ENCODE measurements at regions not wholly inside any gene's neighbourhood (a gene's known extent, or its start where the extent isn't known, plus 50 kb on each side); places are given as distances from the start of the nearest gene placed in this dataset.
"Not testable (repeated sequence)": the region's sequence is repeated elsewhere in the genome, so short reads cannot be mapped to it uniquely, and the experiment has no call there.

DNA sequence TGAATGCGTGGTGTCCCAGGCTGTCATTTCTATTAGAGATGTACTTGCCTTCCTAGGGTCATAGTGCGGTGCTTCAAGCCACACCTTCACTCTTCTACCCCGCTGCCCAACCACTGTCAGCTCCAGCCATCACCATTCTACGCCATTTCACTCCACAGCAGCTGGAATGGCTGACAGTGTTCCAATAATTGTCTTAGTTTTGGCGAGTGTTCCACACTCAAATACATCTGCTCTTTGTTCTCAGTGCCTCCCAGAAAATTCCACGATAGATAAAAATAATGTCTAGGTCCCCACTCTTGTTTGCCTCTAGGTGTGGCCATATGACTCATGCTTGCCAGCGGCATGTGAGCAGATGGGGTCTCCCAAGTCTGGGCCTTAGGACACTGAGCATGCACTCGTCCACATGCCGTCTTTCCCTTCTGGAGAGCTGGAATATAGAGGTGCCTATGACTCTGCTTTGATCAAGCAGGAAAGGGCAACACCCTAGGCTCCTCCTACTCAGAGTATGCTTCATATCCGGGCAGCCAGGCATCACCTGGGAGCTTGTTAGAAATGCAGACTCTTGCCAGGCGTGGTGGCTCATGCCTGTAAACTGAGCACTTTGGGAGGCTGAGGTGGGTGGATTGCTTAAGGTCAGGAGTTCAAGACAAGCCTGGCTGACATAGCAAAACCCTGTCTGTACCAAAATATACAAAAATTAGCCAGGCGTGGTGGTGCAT lies 163.0 kb downstream of the BRMS1L start:
- no peak for DNase-seq (ENCODE audit: low read depth)

DNA sequence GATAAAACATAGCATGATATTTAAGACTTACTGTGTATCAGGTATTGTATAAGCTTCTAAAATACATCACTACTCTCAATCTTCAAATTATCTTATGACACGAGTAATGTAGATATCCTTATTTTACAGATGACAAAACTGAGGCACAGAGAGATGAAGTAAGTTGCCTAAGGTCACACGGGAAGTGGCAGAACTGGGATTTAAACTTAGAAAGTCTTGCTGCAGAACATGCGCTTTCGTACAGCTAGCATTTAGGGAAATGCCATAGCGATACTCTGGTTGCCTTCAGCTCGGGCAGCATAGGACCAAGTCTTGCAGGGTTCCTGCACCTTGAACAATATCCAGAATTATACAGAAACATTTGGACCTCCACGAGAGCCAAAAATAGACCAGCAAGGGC lies 162.4 kb downstream of the BRMS1L start:
- no peak for DNase-seq (ENCODE audit: low read depth)

- no peak for DNase-seq (ENCODE audit: low read depth)
These were observed 161.6 kb downstream of the BRMS1L start for GRCh38 chr14:35987731-35988130.

DNA sequence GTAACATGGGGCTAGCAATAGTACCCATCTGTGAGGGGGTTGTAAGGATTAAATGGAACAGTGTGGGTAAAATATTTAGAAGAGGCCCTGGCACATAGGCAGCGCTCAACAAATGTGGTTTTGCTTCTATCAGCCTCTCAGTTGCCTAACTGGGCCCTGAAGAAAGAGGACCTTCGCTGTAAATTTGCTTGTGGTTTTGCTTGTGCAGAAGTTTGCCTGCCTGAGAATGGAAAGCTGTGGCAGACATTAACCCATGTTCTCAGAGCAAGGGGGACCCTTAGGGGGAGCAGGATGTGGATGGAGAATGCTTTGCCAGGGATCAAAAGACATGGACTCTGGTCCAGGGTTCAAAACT lies 160.1 kb downstream of the BRMS1L start:
- DNase-seq (ENCODE audit: low read depth): no peak

GRCh38 chr14:35985474-35986218 lies 159.5 kb downstream of the BRMS1L start:
- no peak for DNase-seq (ENCODE audit: low read depth)

DNA sequence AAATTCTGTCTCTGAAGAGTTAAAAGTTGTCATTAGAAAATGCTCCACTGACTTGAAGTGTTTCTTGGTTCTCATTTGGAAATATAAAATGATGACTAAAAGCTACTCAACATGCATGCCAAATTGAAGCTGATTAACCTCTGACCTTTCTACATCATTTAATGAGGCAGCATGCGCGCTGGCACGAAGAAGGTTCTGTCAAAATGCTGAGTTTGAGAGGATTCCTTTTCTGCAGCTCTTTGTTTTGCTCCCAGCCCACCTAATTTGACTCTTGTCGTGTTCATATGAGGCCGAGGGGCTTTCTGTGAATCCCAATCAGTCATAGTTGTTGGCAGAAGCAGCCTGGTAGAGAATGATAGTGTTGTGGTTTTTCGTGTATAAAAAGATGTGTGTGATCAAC lies 153.4 kb downstream of the BRMS1L start:
- no peak for DNase-seq (ENCODE audit: low read depth)

DNA sequence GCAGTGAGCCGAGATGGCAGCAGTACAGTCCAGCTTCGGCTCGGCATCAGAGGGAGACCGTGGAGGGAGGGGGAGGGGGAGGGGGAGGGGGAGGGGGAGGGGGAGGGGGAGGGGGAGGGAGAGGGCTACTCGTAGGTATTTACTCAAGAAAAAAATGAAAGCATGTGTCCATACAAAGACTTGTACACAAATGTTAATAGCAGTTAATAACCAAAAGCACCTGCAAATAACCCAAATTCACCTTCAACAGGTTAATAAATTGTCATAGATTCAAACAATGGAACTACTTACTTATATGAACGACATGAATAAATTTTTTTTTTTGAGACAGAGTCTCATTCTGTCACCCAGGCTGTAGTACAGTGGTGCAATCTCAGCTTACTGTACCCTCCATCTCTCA lies 152.4 kb downstream of the BRMS1L start:
- no peak for DNase-seq (ENCODE audit: low read depth)

- no peak for DNase-seq (ENCODE audit: low read depth)
These were observed 149.7 kb downstream of the BRMS1L start for GRCh38 chr14:35975814-35976213.

DNA sequence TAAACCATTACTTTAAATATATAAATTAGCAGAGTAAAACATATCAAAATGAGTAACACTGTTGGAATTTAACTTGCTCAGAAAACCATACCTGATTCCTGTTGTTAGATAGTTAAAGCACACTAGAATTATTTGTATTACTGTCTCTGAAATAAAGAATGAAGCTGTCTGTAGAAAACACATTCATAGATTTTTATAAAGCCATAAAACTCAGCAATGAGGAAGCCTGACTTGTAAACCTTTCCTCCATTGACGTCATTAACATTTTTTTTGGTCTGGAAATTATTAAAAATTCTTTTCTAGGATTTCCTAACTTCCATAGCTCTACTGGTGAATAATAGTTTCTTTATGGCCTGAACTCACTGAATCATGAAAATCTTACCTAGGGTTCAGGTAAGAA lies 147.6 kb downstream of the BRMS1L start:
- no peak for DNase-seq (ENCODE audit: low read depth)

DNA sequence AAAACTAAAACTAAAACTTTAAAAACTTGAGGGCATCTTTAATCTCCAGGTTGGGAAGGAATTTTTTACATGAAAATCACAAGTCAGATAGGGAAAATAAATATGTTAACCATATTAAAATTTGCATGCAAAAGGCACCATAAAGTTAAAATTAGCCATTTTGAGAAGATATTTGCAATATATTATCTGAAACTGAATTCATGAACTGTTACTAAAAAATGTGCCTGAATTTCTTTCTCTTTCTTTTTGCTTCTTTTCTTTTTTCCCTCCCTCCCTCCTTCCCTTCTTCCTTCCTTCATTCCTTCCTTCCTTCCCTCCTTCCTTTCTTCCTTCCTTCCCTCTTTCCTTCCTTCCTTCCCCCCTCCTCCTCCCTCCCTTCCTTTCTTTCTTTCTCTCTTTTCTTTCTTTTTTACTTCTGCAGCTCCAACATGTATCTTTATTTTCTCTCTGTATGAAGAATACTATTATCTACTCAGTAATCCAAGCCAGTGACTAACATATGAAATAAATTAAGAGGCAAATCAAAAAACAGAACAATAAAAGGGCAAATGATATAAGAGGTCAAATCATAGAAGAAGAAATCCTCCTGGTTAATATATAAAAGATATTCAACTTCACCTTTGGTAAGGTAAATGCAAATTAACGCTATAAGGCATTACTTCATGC lies 146.0 kb downstream of the BRMS1L start:
- no peak for DNase-seq (ENCODE audit: low read depth)

GRCh38 chr14:35969310-35969709 lies 143.2 kb downstream of the BRMS1L start:
- no peak for DNase-seq (ENCODE audit: low read depth)

GRCh38 chr14:35965400-35965799 lies 139.3 kb downstream of the BRMS1L start:
- no peak for DNase-seq (ENCODE audit: low read depth)

GRCh38 chr14:35964697-35965286 lies 138.7 kb downstream of the BRMS1L start:
- no peak for DNase-seq (ENCODE audit: low read depth)

DNA sequence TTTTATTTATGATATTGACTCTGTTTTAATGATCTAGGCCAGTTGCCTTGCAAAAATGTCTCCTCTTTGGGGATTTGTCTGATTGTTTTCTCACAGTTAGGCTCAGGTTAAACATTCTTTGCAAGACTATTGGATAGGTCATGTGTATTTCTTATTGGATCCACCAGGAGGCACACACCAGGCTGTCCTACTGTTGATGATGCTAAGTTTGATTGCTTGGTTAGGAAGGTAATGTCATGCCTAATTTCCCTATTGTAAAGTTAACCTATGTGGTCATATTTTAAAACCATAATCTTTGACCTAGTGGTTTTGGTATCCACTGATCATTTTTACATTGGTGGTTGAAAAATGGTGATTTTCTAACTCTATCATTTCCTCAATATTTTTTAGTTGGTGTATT lies 137.1 kb downstream of the BRMS1L start:
- no peak for DNase-seq (ENCODE audit: low read depth)

DNA sequence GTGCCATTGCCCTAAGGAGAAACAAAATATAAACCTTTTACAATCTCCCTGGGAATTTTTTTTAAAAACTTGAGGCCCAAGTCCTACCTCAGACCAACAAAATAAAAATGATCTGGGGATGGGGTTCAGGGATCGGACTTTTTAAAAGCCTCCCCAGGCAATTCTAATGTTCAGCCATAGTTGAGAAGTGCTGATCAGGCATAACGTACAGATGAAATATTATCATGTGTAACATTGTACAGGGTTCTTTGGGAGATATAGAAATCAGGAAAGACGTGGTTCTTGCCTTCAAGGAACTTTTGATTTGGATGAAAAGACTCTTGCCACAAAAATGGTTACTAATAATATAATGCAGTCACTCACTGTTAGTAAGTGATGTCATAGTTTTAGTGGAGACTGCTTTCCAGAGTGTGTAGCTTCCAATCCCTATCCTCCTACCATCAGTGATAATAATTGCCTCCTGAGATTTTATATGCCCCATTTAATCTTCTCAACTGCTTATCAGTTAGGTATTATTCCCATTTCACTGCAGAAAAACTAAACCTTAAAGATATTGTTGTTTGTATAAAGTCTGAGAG lies 135.6 kb downstream of the BRMS1L start:
- DNase-seq (ENCODE audit: low read depth): no peak

- no peak for DNase-seq (ENCODE audit: low read depth)
These were observed 133.7 kb downstream of the BRMS1L start for GRCh38 chr14:35959835-35960234.

DNA sequence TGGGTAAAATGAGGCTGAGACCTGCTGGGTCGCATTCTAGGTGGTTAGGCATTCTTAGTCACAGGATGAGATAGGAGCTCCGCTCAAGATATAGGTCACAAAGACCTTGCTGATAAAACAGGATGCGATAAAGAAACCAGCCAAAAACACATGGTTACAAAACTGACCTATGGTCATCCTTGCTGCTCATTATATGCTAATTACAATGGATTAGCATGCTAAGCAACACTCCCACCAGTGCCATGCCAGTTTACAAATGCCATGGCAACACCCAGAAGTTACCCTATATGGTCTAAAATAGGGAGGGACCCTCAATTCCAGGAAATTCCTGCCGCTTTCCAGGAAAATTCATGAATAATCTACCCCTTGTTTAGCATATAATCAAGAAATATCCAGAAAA lies 132.4 kb downstream of the BRMS1L start:
- no peak for DNase-seq (ENCODE audit: low read depth)

DNA sequence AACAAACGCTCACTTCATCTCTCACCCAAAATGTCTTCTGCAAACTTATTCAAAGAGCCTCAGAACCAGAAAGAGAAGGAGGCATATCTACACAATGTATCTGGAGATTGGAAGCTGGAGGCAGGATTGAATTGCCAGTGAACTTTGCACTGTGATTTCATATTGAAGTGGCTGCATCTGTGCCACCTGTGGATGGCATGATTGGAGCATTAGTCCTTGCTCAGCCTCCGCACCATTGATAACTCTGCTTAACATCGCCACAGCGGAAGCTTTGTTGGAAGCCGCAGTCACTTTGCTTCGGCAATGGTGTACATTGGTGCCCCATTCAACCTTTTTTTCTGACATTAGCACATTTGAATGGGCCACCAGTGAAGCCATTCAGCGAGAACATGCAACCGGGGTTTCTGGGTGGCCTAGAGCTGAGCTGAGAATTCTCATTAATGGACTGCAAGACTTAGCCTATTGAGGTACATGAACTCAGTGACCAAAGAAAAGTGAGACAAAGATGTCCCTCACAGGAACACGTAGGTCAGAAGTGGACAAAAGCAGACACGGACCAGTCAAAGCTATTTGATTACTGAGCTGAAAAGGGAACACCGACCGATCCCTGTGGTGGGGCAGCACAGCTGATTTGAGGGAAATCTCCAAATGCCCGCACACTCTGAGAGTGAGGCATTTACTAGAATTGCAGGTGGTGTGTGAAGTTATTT lies 130.4 kb downstream of the BRMS1L start:
- DNase-seq (ENCODE audit: low read depth): no peak

- DNase-seq (ENCODE audit: low read depth): no peak
These were observed 126.4 kb downstream of the BRMS1L start for GRCh38 chr14:35952584-35952983.

- no peak for DNase-seq (ENCODE audit: low read depth)
These were observed 123.9 kb downstream of the BRMS1L start for GRCh38 chr14:35949920-35950513.

DNA sequence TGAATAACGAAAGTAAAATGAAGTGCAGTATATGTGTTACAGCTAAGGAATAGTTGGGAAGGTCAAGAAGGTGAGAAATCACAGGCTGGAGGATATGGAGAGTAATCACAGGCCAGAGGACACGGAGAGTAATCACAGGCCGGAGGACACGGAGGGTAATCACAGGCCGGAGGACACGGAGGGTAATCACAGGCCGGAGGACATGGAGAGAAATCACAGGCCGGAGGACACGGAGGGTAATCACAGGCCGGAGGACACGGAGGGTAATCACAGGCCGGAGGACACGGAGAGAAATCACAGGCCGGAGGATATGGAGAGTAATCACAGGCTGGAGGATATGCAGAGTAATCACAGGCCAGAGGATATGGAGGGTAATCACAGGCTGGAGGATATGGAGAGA lies 121.8 kb downstream of the BRMS1L start:
- DNase-seq (ENCODE audit: low read depth): not testable (repeated sequence)

GRCh38 chr14:35944847-35945246 lies 118.7 kb downstream of the BRMS1L start:
- no peak for DNase-seq (ENCODE audit: low read depth)
